ENCODE measurements at regions not wholly inside any gene's neighbourhood (a gene's known extent, or its start where the extent isn't known, plus 50 kb on each side); places are given as distances from the start of the nearest gene placed in this dataset.

DNA sequence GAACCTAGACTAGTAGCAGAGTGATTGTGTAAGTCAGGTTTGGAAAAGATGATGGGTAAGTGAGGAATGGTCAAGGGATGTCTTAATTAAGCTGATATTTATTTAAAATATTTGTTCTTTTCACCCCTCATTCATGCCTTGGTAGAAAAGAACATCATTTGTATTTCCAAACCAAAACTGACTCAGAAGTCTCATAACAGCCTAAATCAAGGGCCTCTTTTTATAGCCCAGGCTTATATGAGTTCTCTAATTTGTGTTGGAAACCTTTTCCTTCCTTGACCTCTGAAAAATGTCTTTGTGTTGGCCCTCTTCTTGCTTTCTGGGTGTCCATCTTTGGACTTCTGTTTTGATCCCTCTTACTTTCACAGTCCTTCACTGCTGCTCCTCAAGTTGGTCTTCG is 1428.2 kb downstream of the MRPL39 start:
- TF ChIP-seq, protein P1, sequence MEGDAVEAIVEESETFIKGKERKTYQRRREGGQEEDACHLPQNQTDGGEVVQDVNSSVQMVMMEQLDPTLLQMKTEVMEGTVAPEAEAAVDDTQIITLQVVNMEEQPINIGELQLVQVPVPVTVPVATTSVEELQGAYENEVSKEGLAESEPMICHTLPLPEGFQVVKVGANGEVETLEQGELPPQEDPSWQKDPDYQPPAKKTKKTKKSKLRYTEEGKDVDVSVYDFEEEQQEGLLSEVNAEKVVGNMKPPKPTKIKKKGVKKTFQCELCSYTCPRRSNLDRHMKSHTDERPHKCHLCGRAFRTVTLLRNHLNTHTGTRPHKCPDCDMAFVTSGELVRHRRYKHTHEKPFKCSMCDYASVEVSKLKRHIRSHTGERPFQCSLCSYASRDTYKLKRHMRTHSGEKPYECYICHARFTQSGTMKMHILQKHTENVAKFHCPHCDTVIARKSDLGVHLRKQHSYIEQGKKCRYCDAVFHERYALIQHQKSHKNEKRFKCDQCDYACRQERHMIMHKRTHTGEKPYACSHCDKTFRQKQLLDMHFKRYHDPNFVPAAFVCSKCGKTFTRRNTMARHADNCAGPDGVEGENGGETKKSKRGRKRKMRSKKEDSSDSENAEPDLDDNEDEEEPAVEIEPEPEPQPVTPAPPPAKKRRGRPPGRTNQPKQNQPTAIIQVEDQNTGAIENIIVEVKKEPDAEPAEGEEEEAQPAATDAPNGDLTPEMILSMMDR (IDR thresholded peaks at IDR 0.05) = no peak
- TF ChIP-seq POLR2A (IDR thresholded peaks at IDR 0.05) (no peak), EP300 (IDR thresholded peaks at IDR 0.05; ENCODE audit: low read depth) (no peak), POLR2AphosphoS5 (IDR thresholded peaks at IDR 0.05) (no peak)

All from transverse colon (tissue), 4 donors.